ENCODE measurements at regions not wholly inside any gene's neighbourhood (a gene's known extent, or its start where the extent isn't known, plus 50 kb on each side); places are given as distances from the start of the nearest gene placed in this dataset.
"Not testable (repeated sequence)": the region's sequence is repeated elsewhere in the genome, so short reads cannot be mapped to it uniquely, and the experiment has no call there.

- H3K36me3 ChIP-seq (replicated peaks; ENCODE audit: insufficient read depth, low read length) = no peaks in the 10 kb centered on the region
- no peak overlapping the region for H3K4me2 ChIP-seq (ENCODE audit: low read depth, low read length)
- no peak overlapping the region for H3K27ac ChIP-seq (ENCODE audit: low read length)
- no peaks in the 10 kb centered on the region for H3K9me3 ChIP-seq (replicated peaks; ENCODE audit: insufficient read depth, low read length)
- no peak for TF ChIP-seq EZH2 (optimal IDR thresholded peaks at IDR 0.05; ENCODE audit: low read depth, low read length)
- TF ChIP-seq EZH2phosphoT487 (IDR thresholded peaks at IDR 0.05; ENCODE audit: low read length) = no peak
- TF ChIP-seq CTCF (IDR thresholded peaks at IDR 0.05; ENCODE audit: low read length) = no peak
- peaks cover 42% of the 10 kb centered on the region for H3K79me2 ChIP-seq (ENCODE audit: low read length)
- H2AFZ ChIP-seq (ENCODE audit: low read length) = no peak overlapping the region
- peaks cover 11% of the 10 kb centered on the region for H3K4me1 ChIP-seq (ENCODE audit: low read length)
- H3F3A ChIP-seq (ENCODE audit: insufficient read depth, low read length) = peaks cover 23% of the 10 kb centered on the region
- H3K9ac ChIP-seq (ENCODE audit: low read length) = no peak overlapping the region
- no peak overlapping the region for H3K4me3 ChIP-seq (ENCODE audit: low read length)
- no peaks in the 10 kb centered on the region for H4K20me1 ChIP-seq (ENCODE audit: insufficient read depth, low read length)
- no peaks in the 10 kb centered on the region for H3K27me3 ChIP-seq (replicated peaks; ENCODE audit: insufficient read depth, low read length)
- H3K9me2 ChIP-seq (replicated peaks; ENCODE audit: insufficient read depth, low read length) = no peaks in the 10 kb centered on the region
- no peak for DNase-seq
Observed at GRCh38 chr15:31223478-31224350, 102.9 kb upstream of the KLF13 start.

- not testable (repeated sequence) for H3K4me2 ChIP-seq (ENCODE audit: low read depth, low read length); H3K9ac ChIP-seq (ENCODE audit: low read length); H3K36me3 ChIP-seq (replicated peaks; ENCODE audit: insufficient read depth, low read length); H2AFZ ChIP-seq (ENCODE audit: low read length); H3K4me3 ChIP-seq (ENCODE audit: low read length); H3K27me3 ChIP-seq (replicated peaks; ENCODE audit: insufficient read depth, low read length); H3K27ac ChIP-seq (ENCODE audit: low read length); H4K20me1 ChIP-seq (ENCODE audit: insufficient read depth, low read length); H3K9me2 ChIP-seq (replicated peaks; ENCODE audit: insufficient read depth, low read length); DNase-seq; H3K9me3 ChIP-seq (replicated peaks; ENCODE audit: insufficient read depth, low read length)
- Histone ChIP-seq H3F3A (ENCODE audit: insufficient read depth, low read length) (peaks cover 21% of the 10 kb centered on the region), H3K79me2 (ENCODE audit: low read length) (peaks cover 50% of the 10 kb centered on the region), H3K4me1 (ENCODE audit: low read length) (peaks cover 11% of the 10 kb centered on the region)
Observed at GRCh38 chr15:31224661-31225060, 102.0 kb upstream of the KLF13 start.

GRCh38 chr15:31225356-31225955 is 101.2 kb upstream of the KLF13 start:
- Histone ChIP-seq H4K20me1 (ENCODE audit: insufficient read depth, low read length) (no peaks in the 10 kb centered on the region), H3K79me2 (ENCODE audit: low read length) (peaks cover 50% of the 10 kb centered on the region), H3K9me3 (replicated peaks; ENCODE audit: insufficient read depth, low read length) (no peaks in the 10 kb centered on the region), H3K27me3 (replicated peaks; ENCODE audit: insufficient read depth, low read length) (no peaks in the 10 kb centered on the region), H3K4me3 (ENCODE audit: low read length) (no peak overlapping the region), H3K9me2 (replicated peaks; ENCODE audit: insufficient read depth, low read length) (no peaks in the 10 kb centered on the region), H3K4me1 (ENCODE audit: low read length) (peaks cover 11% of the 10 kb centered on the region), H3K27ac (ENCODE audit: low read length) (no peak overlapping the region), H3F3A (ENCODE audit: insufficient read depth, low read length) (peaks cover 15% of the 10 kb centered on the region; the same call in 1 of the 2 replicates), H3K4me2 (ENCODE audit: low read depth, low read length) (no peak overlapping the region), H2AFZ (ENCODE audit: low read length) (no peak overlapping the region), H3K9ac (ENCODE audit: low read length) (no peak overlapping the region), H3K36me3 (replicated peaks; ENCODE audit: insufficient read depth, low read length) (no peaks in the 10 kb centered on the region)
- no peak for DNase-seq
- TF ChIP-seq CTCF (IDR thresholded peaks at IDR 0.05; ENCODE audit: low read length) (no peak), EZH2phosphoT487 (IDR thresholded peaks at IDR 0.05; ENCODE audit: low read length) (no peak), EZH2 (optimal IDR thresholded peaks at IDR 0.05; ENCODE audit: low read depth, low read length) (no peak)

GRCh38 chr15:31226021-31226420 is 100.6 kb upstream of the KLF13 start:
- no peak for DNase-seq
- peaks cover 50% of the 10 kb centered on the region for H3K79me2 ChIP-seq (ENCODE audit: low read length)
- no peak overlapping the region for H3K4me3 ChIP-seq (ENCODE audit: low read length)
- no peaks in the 10 kb centered on the region for H3K27me3 ChIP-seq (replicated peaks; ENCODE audit: insufficient read depth, low read length)
- no peaks in the 10 kb centered on the region for H3K9me3 ChIP-seq (replicated peaks; ENCODE audit: insufficient read depth, low read length)
- H3K27ac ChIP-seq (ENCODE audit: low read length) = no peak overlapping the region
- H3K4me1 ChIP-seq (ENCODE audit: low read length) = peaks cover 11% of the 10 kb centered on the region
- TF ChIP-seq EZH2 (optimal IDR thresholded peaks at IDR 0.05; ENCODE audit: low read depth, low read length) (no peak), EZH2phosphoT487 (IDR thresholded peaks at IDR 0.05; ENCODE audit: low read length) (no peak), CTCF (IDR thresholded peaks at IDR 0.05; ENCODE audit: low read length) (no peak)
- H3K9ac ChIP-seq (ENCODE audit: low read length) = no peak overlapping the region
- peaks cover 15% of the 10 kb centered on the region; the same call in 1 of the 2 replicates for H3F3A ChIP-seq (ENCODE audit: insufficient read depth, low read length)
- no peaks in the 10 kb centered on the region for H4K20me1 ChIP-seq (ENCODE audit: insufficient read depth, low read length)
- no peaks in the 10 kb centered on the region for H3K36me3 ChIP-seq (replicated peaks; ENCODE audit: insufficient read depth, low read length)
- no peaks in the 10 kb centered on the region for H3K9me2 ChIP-seq (replicated peaks; ENCODE audit: insufficient read depth, low read length)
- no peak overlapping the region for H3K4me2 ChIP-seq (ENCODE audit: low read depth, low read length)
- H2AFZ ChIP-seq (ENCODE audit: low read length) = no peak overlapping the region

Data from MM.1S (cell line).